ENCODE measurements at regions not wholly inside any gene's neighbourhood (a gene's known extent, or its start where the extent isn't known, plus 50 kb on each side); places are given as distances from the start of the nearest gene placed in this dataset.

GRCh38 chr16:85403693-85404092, 209.4 kb upstream of the GSE1 start:
- no peak overlapping the region for H3K27ac ChIP-seq
- TF ChIP-seq ZFX (IDR thresholded peaks at IDR 0.05) (no peak), CTCF (conservative IDR thresholded peaks at IDR 0.05) (no peak)

DNA sequence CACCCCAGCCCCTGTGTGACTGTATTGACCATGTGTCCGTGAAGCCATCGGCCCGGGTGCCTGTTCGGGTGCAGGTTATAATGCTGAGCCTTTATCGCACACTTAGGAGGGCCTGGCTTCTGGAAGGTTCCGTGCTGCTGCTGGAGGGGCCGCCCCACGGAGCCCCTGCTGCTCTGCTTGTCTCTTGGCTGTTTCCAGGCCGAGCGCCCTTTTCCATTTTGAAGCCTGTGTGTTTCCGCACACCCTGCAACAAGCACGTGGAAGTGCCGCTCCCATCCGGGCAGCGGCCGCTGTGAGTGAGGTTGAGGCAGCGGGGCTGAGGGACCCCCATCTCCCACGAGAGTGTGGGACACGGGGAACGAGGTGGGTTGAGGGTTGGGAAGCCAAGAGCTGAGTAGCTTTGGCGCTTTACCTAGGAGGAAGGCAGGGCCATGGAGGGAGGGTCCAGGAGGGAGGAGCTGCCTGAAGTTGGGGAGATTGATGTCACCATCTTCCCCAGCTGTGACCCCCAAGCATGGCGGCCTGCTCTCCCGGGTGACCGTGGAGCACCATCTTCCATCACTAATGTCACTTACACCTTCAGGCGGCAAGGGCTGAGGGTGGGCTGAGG, 200.1 kb upstream of the GSE1 start:
- TF ChIP-seq CTCF (conservative IDR thresholded peaks at IDR 0.05) (no peak), ZFX (IDR thresholded peaks at IDR 0.05) (no peak)
- no peak overlapping the region for H3K27ac ChIP-seq

- no peak overlapping the region for H3K27ac ChIP-seq
- TF ChIP-seq CTCF (conservative IDR thresholded peaks at IDR 0.05) (no peak), ZFX (IDR thresholded peaks at IDR 0.05) (no peak)
These were observed 199.1 kb upstream of the GSE1 start for GRCh38 chr16:85413691-85414663.

- TF ChIP-seq ZFX (IDR thresholded peaks at IDR 0.05): no peak
- no peak for TF ChIP-seq CTCF (conservative IDR thresholded peaks at IDR 0.05)
- H3K27ac ChIP-seq: no peak overlapping the region
These were observed 197.7 kb upstream of the GSE1 start for GRCh38 chr16:85415196-85416090.

DNA sequence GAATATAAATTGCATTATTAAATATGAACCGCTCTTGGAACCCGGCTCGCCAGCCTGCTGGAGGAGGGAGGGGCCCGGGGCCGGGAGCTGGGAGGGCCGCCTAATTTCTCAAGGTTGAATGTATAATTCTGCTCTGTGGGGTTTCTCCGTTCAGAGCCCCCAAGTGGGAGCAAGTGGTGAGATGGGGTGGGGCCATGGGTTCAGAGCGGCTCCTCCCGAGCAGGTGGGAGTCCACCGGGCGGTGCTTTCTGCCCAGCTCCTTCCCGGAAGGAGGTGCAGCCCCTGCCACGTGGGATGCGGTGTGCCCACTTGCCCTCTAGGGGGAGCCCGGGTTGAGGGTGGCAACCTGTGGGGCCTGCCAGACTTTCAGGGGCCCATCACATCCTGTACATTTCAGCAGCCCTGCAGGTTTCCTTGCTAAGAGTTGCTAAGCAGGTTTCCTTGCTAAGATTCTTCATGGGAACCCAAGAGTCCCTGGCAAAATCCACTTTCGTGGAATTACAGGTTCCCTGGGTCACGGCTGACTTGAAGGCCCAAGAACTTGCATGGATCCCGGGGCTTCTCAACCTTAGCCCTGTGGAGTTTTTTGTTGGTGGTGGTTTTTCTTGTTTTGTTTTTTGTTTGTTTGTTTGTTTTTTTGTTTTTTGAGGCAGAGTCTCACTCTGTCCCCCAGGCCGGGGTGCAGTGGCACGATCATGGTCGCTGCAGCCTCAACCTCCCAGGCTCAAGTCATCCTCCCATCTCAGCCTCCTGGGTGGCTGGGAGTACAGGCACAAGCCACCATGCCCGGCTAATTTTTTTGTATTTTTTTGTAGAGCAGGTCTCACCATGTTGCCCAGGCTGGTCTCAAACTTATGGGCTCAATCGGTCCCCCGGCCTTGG, 196.7 kb upstream of the GSE1 start:
- TF ChIP-seq CTCF (conservative IDR thresholded peaks at IDR 0.05): peak; percentile 84
- TF ChIP-seq ZFX (IDR thresholded peaks at IDR 0.05): no peak
- H3K27ac ChIP-seq: peak overlapping the region; percentile 1

GRCh38 chr16:85417156-85417860, 195.8 kb upstream of the GSE1 start:
- H3K27ac ChIP-seq: peak overlapping the region; percentile 1
- TF ChIP-seq CTCF (conservative IDR thresholded peaks at IDR 0.05) (no peak), ZFX (IDR thresholded peaks at IDR 0.05) (no peak)

Measured in C4-2B (cell line).